MM.1S (cell line): ENCODE measurements at regions not wholly inside any gene's neighbourhood (a gene's known extent, or its start where the extent isn't known, plus 50 kb on each side); places are given as distances from the start of the nearest gene placed in this dataset.

Experiments used
- CTCF ChIP-seq: fragments of 300-600 bp; sonication (generic); IDR thresholded peaks from 2 replicates; pipeline ENCODE4 v1.5.1; 2016; ENCODE audit warnings: antibody characterized with exemption, low read length, mixed read lengths
- EZH2 ChIP-seq: fragments of 300-600 bp; sonication (generic); optimal IDR thresholded peaks from 2 replicates; pipeline ENCODE3; 2017; ENCODE audit warnings: low read depth, mild to moderate bottlenecking, antibody characterized with exemption, low read length, mixed read lengths
- EZH2phosphoT487 ChIP-seq: fragments of 300-600 bp; sonication (generic); IDR thresholded peaks from 2 replicates; pipeline ENCODE4 v1.6.1; 2018; ENCODE audit warnings: antibody characterized with exemption, low read length

- TF ChIP-seq CTCF = no peak
- TF ChIP-seq EZH2phosphoT487 = no peak
- TF ChIP-seq EZH2 = no peak
These were observed 109.1 kb downstream of the AKAP11 start for GRCh38 chr13:42381165-42381425.
